H1 (cell line): ENCODE measurements at regions not wholly inside any gene's neighbourhood (a gene's known extent, or its start where the extent isn't known, plus 50 kb on each side); places are given as distances from the start of the nearest gene placed in this dataset.

ENCODE experiments used
- ATF3 ChIP-seq: IDR thresholded peaks from 2 replicates; pipeline ENCODE4 v1.6.1; 2011; ENCODE audit warnings: low read depth, mild to moderate bottlenecking, low read length; ENCODE audit not compliant: insufficient read depth
- BACH1 ChIP-seq: IDR thresholded peaks from 2 replicates; pipeline ENCODE4 v1.6.1; 2012; ENCODE audit warnings: low read length, improper control_type of control experiment
- CBX8 ChIP-seq: fragments of 300-800, 300-1000 bp; sonication (generic); IDR thresholded peaks from 2 replicates; pipeline ENCODE4 v1.7.1; 2016; ENCODE audit warnings: low read depth, low read length, borderline replicate concordance
- CHD1 ChIP-seq: IDR thresholded peaks from 2 replicates; pipeline ENCODE4 v1.6.1; 2012; ENCODE audit warnings: low read depth, low read length, improper control_type of control experiment
- EZH2 ChIP-seq: fragments of 200-600 bp; sonication (generic); IDR thresholded peaks from 2 replicates; pipeline ENCODE4 v1.7.1; 2012; ENCODE audit warnings: low read depth, mild to moderate bottlenecking, moderate library complexity, low read length, inconsistent platforms; ENCODE audit not compliant: severe bottlenecking
- KDM5A ChIP-seq: fragments of 200-600 bp; IDR thresholded peaks from 2 replicates; pipeline ENCODE4 v1.7.1; 2012; ENCODE audit warnings: mild to moderate bottlenecking, low read length, inconsistent platforms, mixed read lengths
- PHF8 ChIP-seq: fragments of 200-600 bp; sonication (generic); conservative IDR thresholded peaks from 2 replicates; pipeline ENCODE4 v1.7.1; 2012; ENCODE audit warnings: low read depth, mild to moderate bottlenecking, inconsistent platforms, low read length, moderate library complexity
- SAP30 ChIP-seq: fragments of 300-600 bp; sonication (generic); IDR thresholded peaks from 2 replicates; pipeline ENCODE4 v1.7.1; 2012; ENCODE audit warnings: low read length, moderate library complexity, mild to moderate bottlenecking, inconsistent platforms; ENCODE audit not compliant: insufficient read depth, insufficient replicate concordance
- SIRT6 ChIP-seq: IDR thresholded peaks from one replicate; pipeline ENCODE4 v1.7.1; 2012; ENCODE audit warnings: low read length, inconsistent platforms
- SUZ12 ChIP-seq: fragments of 200-600 bp; sonication (generic); IDR thresholded peaks from 2 replicates; pipeline ENCODE4 v1.6.1; 2012; ENCODE audit warnings: mild to moderate bottlenecking, inconsistent platforms, low read length, moderate library complexity, mixed read lengths
- TF ChIP-seq, protein P1 (sequence below): fragments of 300-600 bp; sonication (generic); IDR thresholded peaks from 2 replicates; pipeline ENCODE4 v1.7.1; 2012; ENCODE audit warnings: low read length, moderate library complexity, mild to moderate bottlenecking, inconsistent platforms; ENCODE audit not compliant: insufficient replicate concordance

DNA sequence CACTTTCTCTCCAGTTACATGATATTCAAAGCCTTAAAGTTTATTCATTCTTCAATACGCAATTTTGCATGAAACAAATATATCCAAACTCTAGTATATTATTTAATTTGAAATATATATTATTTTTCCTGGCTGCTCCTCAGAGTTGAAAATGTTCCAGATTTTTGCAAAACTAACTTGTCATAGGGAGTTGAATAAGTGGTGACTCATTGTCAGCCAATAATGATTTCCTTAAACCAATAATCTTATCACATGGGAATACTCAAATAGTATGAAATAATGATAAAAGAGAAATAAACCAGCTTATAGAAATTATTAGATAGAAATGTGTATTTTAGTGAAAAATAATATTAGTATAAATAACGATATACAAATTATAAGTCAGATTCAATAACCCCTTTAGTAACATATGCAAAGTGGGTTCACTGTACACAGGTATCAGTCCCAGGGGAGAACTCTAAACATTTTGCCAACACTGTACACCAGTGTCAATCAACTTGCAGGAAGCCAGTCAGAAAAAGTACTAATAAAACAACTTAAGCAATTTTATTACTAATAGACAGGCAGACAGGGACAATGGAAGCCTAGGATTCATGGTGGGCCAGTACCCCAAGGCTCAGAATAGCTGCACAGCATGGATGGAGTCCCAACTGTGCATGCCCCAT lies 222.6 kb upstream of the KLHL1 start (continued):
- TF ChIP-seq, protein P1, sequence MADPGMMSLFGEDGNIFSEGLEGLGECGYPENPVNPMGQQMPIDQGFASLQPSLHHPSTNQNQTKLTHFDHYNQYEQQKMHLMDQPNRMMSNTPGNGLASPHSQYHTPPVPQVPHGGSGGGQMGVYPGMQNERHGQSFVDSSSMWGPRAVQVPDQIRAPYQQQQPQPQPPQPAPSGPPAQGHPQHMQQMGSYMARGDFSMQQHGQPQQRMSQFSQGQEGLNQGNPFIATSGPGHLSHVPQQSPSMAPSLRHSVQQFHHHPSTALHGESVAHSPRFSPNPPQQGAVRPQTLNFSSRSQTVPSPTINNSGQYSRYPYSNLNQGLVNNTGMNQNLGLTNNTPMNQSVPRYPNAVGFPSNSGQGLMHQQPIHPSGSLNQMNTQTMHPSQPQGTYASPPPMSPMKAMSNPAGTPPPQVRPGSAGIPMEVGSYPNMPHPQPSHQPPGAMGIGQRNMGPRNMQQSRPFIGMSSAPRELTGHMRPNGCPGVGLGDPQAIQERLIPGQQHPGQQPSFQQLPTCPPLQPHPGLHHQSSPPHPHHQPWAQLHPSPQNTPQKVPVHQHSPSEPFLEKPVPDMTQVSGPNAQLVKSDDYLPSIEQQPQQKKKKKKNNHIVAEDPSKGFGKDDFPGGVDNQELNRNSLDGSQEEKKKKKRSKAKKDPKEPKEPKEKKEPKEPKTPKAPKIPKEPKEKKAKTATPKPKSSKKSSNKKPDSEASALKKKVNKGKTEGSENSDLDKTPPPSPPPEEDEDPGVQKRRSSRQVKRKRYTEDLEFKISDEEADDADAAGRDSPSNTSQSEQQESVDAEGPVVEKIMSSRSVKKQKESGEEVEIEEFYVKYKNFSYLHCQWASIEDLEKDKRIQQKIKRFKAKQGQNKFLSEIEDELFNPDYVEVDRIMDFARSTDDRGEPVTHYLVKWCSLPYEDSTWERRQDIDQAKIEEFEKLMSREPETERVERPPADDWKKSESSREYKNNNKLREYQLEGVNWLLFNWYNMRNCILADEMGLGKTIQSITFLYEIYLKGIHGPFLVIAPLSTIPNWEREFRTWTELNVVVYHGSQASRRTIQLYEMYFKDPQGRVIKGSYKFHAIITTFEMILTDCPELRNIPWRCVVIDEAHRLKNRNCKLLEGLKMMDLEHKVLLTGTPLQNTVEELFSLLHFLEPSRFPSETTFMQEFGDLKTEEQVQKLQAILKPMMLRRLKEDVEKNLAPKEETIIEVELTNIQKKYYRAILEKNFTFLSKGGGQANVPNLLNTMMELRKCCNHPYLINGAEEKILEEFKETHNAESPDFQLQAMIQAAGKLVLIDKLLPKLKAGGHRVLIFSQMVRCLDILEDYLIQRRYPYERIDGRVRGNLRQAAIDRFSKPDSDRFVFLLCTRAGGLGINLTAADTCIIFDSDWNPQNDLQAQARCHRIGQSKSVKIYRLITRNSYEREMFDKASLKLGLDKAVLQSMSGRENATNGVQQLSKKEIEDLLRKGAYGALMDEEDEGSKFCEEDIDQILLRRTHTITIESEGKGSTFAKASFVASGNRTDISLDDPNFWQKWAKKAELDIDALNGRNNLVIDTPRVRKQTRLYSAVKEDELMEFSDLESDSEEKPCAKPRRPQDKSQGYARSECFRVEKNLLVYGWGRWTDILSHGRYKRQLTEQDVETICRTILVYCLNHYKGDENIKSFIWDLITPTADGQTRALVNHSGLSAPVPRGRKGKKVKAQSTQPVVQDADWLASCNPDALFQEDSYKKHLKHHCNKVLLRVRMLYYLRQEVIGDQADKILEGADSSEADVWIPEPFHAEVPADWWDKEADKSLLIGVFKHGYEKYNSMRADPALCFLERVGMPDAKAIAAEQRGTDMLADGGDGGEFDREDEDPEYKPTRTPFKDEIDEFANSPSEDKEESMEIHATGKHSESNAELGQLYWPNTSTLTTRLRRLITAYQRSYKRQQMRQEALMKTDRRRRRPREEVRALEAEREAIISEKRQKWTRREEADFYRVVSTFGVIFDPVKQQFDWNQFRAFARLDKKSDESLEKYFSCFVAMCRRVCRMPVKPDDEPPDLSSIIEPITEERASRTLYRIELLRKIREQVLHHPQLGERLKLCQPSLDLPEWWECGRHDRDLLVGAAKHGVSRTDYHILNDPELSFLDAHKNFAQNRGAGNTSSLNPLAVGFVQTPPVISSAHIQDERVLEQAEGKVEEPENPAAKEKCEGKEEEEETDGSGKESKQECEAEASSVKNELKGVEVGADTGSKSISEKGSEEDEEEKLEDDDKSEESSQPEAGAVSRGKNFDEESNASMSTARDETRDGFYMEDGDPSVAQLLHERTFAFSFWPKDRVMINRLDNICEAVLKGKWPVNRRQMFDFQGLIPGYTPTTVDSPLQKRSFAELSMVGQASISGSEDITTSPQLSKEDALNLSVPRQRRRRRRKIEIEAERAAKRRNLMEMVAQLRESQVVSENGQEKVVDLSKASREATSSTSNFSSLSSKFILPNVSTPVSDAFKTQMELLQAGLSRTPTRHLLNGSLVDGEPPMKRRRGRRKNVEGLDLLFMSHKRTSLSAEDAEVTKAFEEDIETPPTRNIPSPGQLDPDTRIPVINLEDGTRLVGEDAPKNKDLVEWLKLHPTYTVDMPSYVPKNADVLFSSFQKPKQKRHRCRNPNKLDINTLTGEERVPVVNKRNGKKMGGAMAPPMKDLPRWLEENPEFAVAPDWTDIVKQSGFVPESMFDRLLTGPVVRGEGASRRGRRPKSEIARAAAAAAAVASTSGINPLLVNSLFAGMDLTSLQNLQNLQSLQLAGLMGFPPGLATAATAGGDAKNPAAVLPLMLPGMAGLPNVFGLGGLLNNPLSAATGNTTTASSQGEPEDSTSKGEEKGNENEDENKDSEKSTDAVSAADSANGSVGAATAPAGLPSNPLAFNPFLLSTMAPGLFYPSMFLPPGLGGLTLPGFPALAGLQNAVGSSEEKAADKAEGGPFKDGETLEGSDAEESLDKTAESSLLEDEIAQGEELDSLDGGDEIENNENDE: no peak
- no peak for TF ChIP-seq CHD1
- TF ChIP-seq SIRT6: no peak
- TF ChIP-seq BACH1: no peak
- no peak for TF ChIP-seq ATF3
- TF ChIP-seq CBX8: no peak
- TF ChIP-seq PHF8: no peak
- TF ChIP-seq KDM5A: no peak
- TF ChIP-seq SUZ12: no peak
- TF ChIP-seq SAP30: no peak
- TF ChIP-seq EZH2: no peak
